Smooth muscle cell of the brain vasculature (primary cell): ENCODE measurements at regions not wholly inside any gene's neighbourhood (a gene's known extent, or its start where the extent isn't known, plus 50 kb on each side); places are given as distances from the start of the nearest gene placed in this dataset.
A peak's percentile ranks its signal among the peaks of the same experiment; 100 is the strongest.

Source experiments
- DNase-seq: peaks from one replicate; pipeline ENCODE4 v3.0.0-alpha.2; 2012; ENCODE audit warnings: low read depth, low spot score

DNA sequence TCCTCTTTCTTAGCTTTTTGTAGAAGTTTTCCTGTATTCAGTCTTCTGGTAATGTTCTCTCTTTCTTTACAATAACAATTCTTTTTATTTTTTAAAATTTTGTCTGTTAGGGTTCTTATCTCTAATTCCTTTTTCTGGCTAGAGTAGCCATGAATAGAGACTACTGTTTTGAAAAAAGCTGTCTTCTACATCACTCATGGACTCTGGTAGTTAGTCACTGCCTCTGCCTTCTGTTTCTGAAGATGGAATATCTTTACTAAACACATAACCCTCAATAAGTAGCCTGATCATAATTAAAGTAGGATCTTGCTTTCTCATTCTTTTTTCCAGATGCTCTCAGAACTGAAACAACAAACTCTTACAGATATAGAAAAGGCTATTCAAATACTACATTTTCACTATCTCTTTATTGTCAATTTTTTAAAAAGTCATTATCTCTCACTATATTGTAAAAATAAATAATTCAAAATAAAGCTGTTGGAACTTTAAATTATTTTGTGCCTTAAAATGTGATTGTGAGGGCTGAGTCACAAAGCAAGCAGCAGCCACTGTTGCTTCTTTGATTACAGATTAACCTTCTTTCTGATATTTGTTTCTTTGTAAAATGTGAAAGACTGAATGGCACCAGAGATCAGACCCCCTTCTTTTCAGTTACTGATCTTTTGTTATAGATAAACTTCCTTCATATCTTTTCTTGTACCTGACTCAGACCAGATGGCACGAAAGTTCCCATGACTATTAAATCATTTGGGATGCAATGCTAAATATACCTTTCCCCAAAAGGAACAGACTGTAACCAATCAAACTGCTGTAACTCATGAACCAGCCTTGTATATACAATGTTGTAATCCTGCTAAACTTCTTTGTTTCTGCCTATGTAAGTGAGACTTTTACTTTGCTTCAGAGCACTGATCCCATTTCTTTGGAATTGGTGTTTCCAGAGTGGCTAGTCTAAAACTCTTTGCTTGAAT is 1159.5 kb downstream of the IGSF11 start:
- no peak for DNase-seq

GRCh38 chr3:117875887-117876286 is 1158.8 kb downstream of the IGSF11 start:
- no peak for DNase-seq

- DNase-seq, result no peak
Measured at GRCh38 chr3:117880638-117881037, 1154.0 kb downstream of the IGSF11 start.

DNA sequence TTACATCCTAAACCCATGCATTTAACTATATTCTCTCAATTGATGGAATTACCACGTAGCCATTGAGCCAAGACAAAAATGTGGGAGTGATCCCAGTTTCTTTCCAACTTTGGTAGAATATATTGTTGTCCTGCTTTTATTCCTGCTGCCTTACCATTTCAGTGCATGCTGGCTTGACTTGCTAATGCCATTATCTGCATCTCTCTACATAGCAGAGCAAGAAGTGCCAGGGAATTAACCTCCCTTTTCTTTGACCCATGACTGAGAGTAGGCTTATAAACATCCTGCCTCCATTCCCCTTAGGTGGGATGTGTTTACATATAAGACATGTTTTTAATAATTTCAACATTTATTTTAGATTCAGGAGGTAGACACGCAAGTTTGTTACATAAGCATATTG is 1153.4 kb downstream of the IGSF11 start:
- DNase-seq, result no peak

DNA sequence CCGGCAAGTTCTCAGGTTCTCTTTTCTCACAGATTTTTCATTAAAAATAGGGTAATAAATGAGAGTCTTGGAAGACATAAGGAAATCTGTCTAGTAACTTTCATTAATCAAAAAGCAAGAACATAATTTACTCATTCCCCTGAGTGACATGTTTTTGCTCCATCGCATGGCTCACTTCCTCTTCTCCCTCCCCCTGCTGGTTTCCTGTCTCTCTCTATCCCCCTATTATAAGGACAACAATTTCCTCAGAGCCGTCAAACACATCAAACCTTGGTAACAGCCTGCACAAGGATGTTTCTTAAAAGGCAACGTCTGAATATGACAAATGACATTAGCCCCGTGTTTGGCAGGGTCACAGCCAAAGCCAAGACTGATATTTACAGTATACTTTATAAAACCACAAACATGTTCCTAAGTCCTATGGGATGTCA is 1149.6 kb downstream of the IGSF11 start:
- no peak for DNase-seq

DNA sequence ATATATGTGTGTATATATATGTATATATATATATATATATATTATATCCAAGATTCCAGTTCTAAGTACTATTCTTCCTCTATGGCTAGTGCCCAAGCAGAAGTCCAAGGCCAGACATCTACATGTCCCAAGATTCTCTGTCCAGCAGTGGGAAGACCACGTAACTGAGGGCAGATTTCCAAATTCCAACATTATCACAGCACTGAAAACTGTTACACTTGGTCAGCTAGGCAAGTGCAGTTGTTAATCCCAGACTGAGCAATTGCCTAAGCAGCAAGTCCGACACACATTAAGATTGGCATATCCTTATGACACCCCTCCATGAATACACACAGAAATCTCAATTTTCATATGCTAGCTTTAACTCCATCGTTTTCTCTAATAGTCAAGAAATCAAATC is 1148.5 kb downstream of the IGSF11 start:
- DNase-seq, result no peak

- no peak for DNase-seq
Measured at GRCh38 chr3:117887031-117887430, 1147.6 kb downstream of the IGSF11 start.

GRCh38 chr3:117887901-117888300 is 1146.7 kb downstream of the IGSF11 start:
- DNase-seq, result no peak

GRCh38 chr3:117892431-117892841 is 1142.2 kb downstream of the IGSF11 start:
- no peak for DNase-seq

DNA sequence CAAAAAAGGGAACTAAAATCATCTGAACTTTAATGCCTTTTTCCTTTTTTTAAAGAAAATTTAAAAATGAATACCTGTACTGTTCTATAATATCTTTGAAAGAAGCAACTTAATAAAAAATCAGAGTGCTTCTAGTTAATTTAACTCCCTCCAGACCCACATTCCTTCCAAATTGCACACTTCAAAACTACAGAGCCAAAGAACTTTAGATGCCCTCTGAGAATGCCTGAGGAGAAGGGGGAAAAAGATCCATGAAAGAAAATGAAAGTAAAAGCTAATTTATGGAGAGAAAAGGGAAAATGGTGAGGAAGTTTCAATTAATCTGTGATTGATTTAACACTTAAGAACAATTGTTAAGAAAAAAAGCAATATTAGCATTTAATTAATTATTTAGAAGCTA is 1141.6 kb downstream of the IGSF11 start:
- no peak for DNase-seq

DNA sequence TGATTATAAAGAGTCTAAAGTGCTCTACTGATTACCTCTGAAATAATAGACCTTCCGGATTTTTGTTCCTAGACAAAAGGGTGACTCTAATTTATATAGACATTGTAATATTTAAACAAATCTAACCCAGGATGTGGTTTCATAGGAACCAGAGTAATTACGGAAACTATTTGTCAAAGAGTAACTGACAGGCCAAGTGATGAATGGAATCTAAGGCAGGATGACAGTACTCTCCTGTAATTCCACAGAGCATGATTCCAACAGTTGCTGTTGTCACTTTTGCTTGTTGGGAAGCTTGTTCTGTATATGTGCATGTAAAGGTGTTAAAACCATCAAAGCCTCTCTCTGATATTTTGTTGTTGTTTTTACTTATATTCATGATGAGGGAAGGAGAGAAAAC is 1141.0 kb downstream of the IGSF11 start:
- no peak for DNase-seq

- DNase-seq, result no peak
Measured at GRCh38 chr3:117898722-117899522, 1135.7 kb downstream of the IGSF11 start.

- DNase-seq, result peak; percentile 36
Measured at GRCh38 chr3:117903226-117903625, 1131.4 kb downstream of the IGSF11 start.

DNA sequence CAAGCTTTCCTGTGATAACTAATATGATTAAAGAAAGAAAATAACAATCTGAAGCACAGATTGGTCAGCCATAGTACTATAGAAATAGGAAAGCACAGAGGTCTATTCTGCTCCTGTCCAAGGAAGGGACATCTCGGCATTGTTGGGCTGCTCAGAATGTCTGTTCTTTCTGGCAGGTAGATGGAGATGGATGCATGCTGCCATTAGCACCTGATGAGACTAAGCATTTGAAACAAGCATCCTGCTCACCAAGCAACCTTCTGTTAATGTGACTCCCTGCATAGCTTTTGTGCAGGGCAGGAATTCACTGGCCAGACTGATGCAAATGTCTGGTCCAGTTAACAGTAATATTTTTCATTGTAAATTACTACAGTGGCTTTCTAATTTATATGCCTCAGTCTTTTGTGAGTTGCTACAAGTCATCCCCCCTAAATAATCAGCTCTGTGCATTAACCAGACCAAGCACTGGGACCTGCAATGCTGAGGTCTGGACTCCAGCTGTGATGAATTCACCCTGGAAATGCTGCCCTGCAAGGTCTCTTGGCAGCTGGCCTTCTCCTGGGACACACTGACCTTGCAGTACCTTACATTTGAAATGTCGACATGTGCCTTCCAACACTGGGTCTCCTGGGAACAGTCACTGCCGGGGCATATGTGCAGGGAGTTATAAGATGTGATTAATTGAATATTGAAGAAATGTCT is 1123.7 kb downstream of the IGSF11 start:
- DNase-seq, result no peak

GRCh38 chr3:117912352-117912751 is 1122.3 kb downstream of the IGSF11 start:
- DNase-seq, result no peak

- DNase-seq, result no peak
Measured at GRCh38 chr3:117914540-117915100, 1120.0 kb downstream of the IGSF11 start.

- no peak for DNase-seq
Measured at GRCh38 chr3:117916839-117917238, 1117.8 kb downstream of the IGSF11 start.

DNA sequence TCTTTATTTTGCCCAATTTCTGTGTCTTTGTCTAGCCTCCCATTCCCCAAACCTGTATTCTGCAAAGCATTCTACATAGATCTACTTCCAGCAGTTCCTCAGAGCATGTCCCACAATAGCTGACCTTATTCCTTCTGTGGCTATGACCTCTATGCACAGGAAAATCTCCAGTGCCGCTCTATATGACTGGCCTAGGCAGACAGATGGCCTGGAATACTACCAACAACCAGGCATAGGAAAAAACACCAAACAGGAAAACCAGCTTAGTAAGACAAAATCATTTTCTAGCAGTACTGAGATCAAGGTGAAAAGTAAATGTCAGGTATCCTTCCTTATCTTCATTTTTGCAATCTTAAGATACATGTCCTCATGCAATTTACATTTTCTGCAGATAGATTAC is 1115.0 kb downstream of the IGSF11 start:
- DNase-seq, result no peak

DNA sequence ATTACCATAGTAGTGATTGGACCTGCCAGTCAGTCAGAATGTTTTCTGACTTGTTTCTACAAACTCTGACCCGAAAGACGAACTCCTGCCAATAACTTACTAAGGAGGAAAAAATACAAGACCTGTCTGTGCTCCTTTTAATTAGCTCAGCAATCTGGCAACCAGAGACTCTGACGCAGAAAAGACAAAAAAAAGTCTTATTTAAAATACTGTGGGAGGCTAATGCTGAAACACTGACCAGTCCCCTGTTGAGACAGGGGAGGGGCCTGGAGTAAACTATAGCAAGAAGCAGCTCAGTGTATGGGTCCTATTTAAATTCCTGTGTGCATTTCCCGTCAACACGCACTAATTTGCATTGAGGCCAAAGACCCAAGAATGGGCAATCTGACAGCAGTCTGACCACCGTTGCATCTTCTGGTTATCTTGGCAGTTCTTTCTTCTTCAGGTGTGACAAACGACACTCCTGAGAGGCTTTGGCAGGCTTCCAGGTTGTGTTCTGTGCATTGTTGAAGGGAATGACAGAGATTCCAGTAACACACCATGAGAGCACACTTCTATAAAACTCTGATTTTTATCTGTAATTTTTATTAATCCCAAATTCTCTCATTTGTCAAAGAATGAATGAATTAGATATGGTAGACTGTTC is 1114.3 kb downstream of the IGSF11 start:
- no peak for DNase-seq

DNA sequence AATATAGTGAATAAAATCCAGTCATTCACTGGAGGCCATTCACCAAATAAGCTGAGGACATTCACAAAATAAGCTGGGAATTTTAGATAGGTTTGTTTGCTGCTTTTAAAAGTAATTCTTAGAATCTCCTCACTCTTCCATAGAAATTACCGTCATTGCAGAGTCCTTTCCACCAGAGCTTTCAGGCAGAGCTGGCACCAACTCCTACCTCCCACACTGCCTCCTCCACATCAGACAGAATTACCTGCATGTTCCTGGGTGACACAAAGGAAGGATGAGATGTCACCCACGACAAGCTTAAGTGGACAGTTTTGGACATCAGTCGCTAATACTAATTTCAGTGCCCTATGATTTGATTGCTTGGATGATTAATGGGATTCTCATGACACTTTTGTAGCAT is 1113.2 kb downstream of the IGSF11 start:
- DNase-seq, result no peak

GRCh38 chr3:117922039-117922438 is 1112.6 kb downstream of the IGSF11 start:
- no peak for DNase-seq
